ENCODE measurements at regions not wholly inside any gene's neighbourhood (a gene's known extent, or its start where the extent isn't known, plus 50 kb on each side); places are given as distances from the start of the nearest gene placed in this dataset.

DNA sequence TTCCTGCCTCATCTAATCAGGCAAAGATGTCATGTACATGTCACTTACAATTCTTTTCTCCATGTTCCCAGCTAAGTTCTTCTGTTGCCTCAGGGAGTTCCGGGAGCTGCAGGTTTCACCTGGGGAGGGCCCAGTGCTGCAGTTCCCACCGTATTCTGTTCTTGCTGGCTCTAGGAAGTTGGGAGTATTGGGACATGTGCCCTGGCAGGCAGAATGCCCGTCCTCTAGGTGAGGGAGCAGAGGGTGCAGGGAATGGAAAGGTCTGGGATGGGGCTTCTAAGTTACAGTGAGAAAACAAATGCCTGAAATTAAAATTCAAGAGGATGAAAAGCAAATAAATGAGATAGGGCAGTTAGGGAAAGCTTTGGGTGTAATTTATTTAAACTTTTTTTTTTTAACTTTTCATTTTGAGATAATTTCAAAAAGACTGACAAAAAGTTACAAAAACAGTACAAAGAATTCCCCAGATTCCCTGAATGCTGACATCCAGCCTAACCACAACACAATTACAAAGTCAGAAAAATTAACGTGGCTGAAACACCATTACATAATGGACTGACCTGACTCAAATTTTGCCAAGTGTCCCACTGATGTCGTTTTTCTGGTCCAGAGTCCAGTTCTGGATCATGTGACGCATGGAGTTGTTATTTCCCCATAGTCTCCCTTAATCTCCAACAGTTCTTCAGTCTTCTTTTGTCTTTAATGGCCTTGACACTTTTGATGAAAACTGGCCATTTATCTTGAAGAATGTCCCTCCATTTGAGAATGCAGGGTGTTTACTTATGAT is 187.2 kb upstream of the MYL2 start:
- Histone ChIP-seq H2BK5ac (ENCODE audit: low read depth, low read length) (no peak overlapping the region), H4K20me1 (replicated peaks in 1 of 2; ENCODE audit: control insufficient read depth in 1 of 2, insufficient read depth in 2 of 2, low read length in 2 of 2) (peaks cover 0 to 2% of the 10 kb centered on the region in 2 experiments), H2BK120ac (replicated peaks; ENCODE audit: low read depth, low read length) (no peak overlapping the region), H2BK12ac (ENCODE audit: low read depth, low read length) (no peak overlapping the region), H4K5ac (ENCODE audit: insufficient read length, low read depth, low read length) (no peak overlapping the region), H2BK15ac (ENCODE audit: low read length) (no peak overlapping the region), H2AFZ (ENCODE audit: low read length) (no peak overlapping the region), H3K14ac (ENCODE audit: insufficient read length) (no peak overlapping the region), H3K23ac (ENCODE audit: insufficient read length) (no peak overlapping the region), H3K79me1 (ENCODE audit: low read depth, low read length) (no peaks in the 10 kb centered on the region; the same call in 1 of the 2 replicates), H3K27me3 (replicated peaks in 1 of 4; ENCODE audit: control insufficient read depth in 3 of 4, extremely low read depth in 1 of 4, insufficient read depth in 3 of 4, low read length in 3 of 4) (no peaks in the 10 kb centered on the region), H4K91ac (replicated peaks; ENCODE audit: insufficient read length, low read length) (no peak overlapping the region), H2AK5ac (ENCODE audit: low read depth, low read length) (no peak overlapping the region), H3K79me2 (ENCODE audit: control insufficient read depth in 1 of 2, insufficient read depth in 2 of 2, low read length in 2 of 2) (no peaks in the 10 kb centered on the region), H3K4me2 (ENCODE audit: insufficient read depth in 1 of 2, low read depth in 2 of 2, low read length in 2 of 2) (no peak overlapping the region), H3K4me3 (ENCODE audit: extremely low read depth in 1 of 4, insufficient read depth in 2 of 4, low read depth in 3 of 4, low read length in 4 of 4) (no peak overlapping the region), H3K36me3 (ENCODE audit: control insufficient read depth in 2 of 4, insufficient read depth in 4 of 4, low read length in 3 of 4) (no peaks in the 10 kb centered on the region), H3K4ac (replicated peaks; ENCODE audit: insufficient read length, low read depth, low read length) (no peak overlapping the region), H2BK20ac (ENCODE audit: low read length) (no peak overlapping the region), H3K18ac (ENCODE audit: extremely low read depth, low read length) (no peak overlapping the region), H3K56ac (replicated peaks; ENCODE audit: insufficient read length, low read depth, low read length) (no peak overlapping the region), H3K4me1 (replicated peaks in 1 of 4; ENCODE audit: control insufficient read depth in 3 of 4, insufficient read depth in 4 of 4, low read length in 3 of 4) (peaks cover 0 to 3% (median 0%) of the 10 kb centered on the region in 4 experiments; a peak in 4 of 7 replicates), H3K9me3 (ENCODE audit: insufficient read depth in 2 of 2, low read depth in 1 of 2, low read length in 1 of 2) (no peaks in the 10 kb centered on the region; a peak in 1 of 4 replicates), H3K23me2 (ENCODE audit: low read depth, low read length) (no peaks in the 10 kb centered on the region), H4K8ac (ENCODE audit: extremely low read depth, insufficient read depth, low read length) (no peak overlapping the region), H3K27ac (ENCODE audit: low read depth, low read length) (no peak overlapping the region), H3K9ac (replicated peaks in 1 of 4; ENCODE audit: extremely low read depth in 1 of 4, low read depth in 3 of 4, low read length in 3 of 4) (no peak overlapping the region)
- ChIA-PET POLR2A (ENCODE audit: partially characterized antibody) (no interaction called here), CTCF (ENCODE audit: partially characterized antibody) (interaction anchor here (1.0 kb wide), 1 partner anchor 31 kb away, joined by 3 read pairs; no protein-coding TSS in a partner anchor)
- DNase-seq (ENCODE audit: low read depth in 1 of 2, low spot score in 2 of 2) (no peak), FAIRE-seq (no peak)
- WGBS, 2 experiments (ENCODE audit: extremely low coverage in 1 of 2, insufficient coverage in 1 of 2, insufficient read length in 1 of 2, insufficient replicate concordance in 2 of 2, low coverage in 1 of 2, low lambda C conversion rate in 2 of 2, missing lambda C conversion rate in 1 of 2), result 86% methylated on average over 6 of the region's 6 CpGs; no CpG with 5 or more reads in 1 of the 2 experiments
- TF ChIP-seq SP2 (IDR thresholded peaks at IDR 0.05; ENCODE audit: low read length) (no peak), CTBP2 (IDR thresholded peaks at IDR 0.05; ENCODE audit: borderline replicate concordance, insufficient read depth, insufficient read length, low read length) (no peak), CBX5 (IDR thresholded peaks at IDR 0.05; ENCODE audit: low read depth, low read length) (no peak), KDM1A (IDR thresholded peaks at IDR 0.05; ENCODE audit: borderline replicate concordance, low read length) (no peak), POU5F1 (IDR thresholded peaks at IDR 0.05; ENCODE audit: low read depth, low read length) (no peak), CREB1 (IDR thresholded peaks at IDR 0.05) (no peak), BRCA1 (IDR thresholded peaks at IDR 0.05; ENCODE audit: low read depth, low read length) (no peak), ZNF274 (IDR thresholded peaks at IDR 0.05; ENCODE audit: borderline replicate concordance, extremely low read depth, low read length) (no peak), EGR1 (IDR thresholded peaks at IDR 0.05; ENCODE audit: borderline replicate concordance, low read depth, low read length) (no peak), POLR2A (IDR thresholded peaks at IDR 0.05; ENCODE audit: control extremely low read depth in 1 of 2, low read depth in 2 of 2, low read length in 2 of 2) (no peak), TAF7 (optimal IDR thresholded peaks at IDR 0.05; ENCODE audit: borderline replicate concordance, low read depth, low read length) (no peak)
- TF ChIP-seq, protein P1, sequence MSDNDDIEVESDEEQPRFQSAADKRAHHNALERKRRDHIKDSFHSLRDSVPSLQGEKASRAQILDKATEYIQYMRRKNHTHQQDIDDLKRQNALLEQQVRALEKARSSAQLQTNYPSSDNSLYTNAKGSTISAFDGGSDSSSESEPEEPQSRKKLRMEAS (IDR thresholded peaks at IDR 0.05), result no peak
- TF ChIP-seq, protein P2, sequence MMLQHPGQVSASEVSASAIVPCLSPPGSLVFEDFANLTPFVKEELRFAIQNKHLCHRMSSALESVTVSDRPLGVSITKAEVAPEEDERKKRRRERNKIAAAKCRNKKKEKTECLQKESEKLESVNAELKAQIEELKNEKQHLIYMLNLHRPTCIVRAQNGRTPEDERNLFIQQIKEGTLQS (IDR thresholded peaks at IDR 0.05; ENCODE audit: insufficient read depth, low read depth, low read length), result no peak
